CD14-positive monocyte (primary cell): ENCODE measurements at regions not wholly inside any gene's neighbourhood (a gene's known extent, or its start where the extent isn't known, plus 50 kb on each side); places are given as distances from the start of the nearest gene placed in this dataset.

ENCODE experiments used
- DNase-seq, 3 donors: peaks; one replicate each; pipeline ENCODE4 v3.0.0-alpha.2; 2011 to 2022
- H2AFZ ChIP-seq: 2 replicates; pipeline ENCODE4 v1.6.0; 2012; ENCODE audit warnings: mild to moderate bottlenecking, low read depth, low read length, inconsistent platforms; ENCODE audit not compliant: insufficient read depth, poor library complexity, severe bottlenecking
- H3K27ac ChIP-seq, 2 donors: 1 replicate in 1 of 2; 2 replicates in 1 of 2; pipeline ENCODE4 v1.5.1; 2012 to 2013; ENCODE audit warnings: low read length in 2 of 2, control low read depth in 1 of 2, inconsistent platforms in 1 of 2, low read depth in 1 of 2, mild to moderate bottlenecking in 1 of 2
- H3K27me3 ChIP-seq, 2 donors: one replicate each; pipeline versions ENCODE4 v1.6.0 to v1.6.1; 2011 to 2013; ENCODE audit warnings: low read length in 2 of 2; ENCODE audit not compliant: control insufficient read depth in 2 of 2, insufficient read depth in 2 of 2
- H3K36me3 ChIP-seq, 2 donors: replicated peaks in 1 of 2; 1 replicate in 1 of 2; 2 replicates in 1 of 2; pipeline versions ENCODE4 v1.5.1 to v1.6.1; 2012 to 2013; ENCODE audit warnings: low read length in 2 of 2, control low read depth in 1 of 2, inconsistent platforms in 1 of 2, mild to moderate bottlenecking in 1 of 2; ENCODE audit not compliant: insufficient read depth in 2 of 2, control insufficient read depth in 1 of 2
- H3K4me1 ChIP-seq, 2 donors: 1 replicate in 1 of 2; 2 replicates in 1 of 2; pipeline versions ENCODE4 v1.5.1 to v1.6.1; 2012 to 2013; ENCODE audit warnings: low read length in 2 of 2, control low read depth in 1 of 2, inconsistent platforms in 1 of 2, mild to moderate bottlenecking in 1 of 2, moderate library complexity in 1 of 2; ENCODE audit not compliant: insufficient read depth in 2 of 2, control insufficient read depth in 1 of 2
- H3K4me2 ChIP-seq: replicated peaks from 2 replicates; pipeline ENCODE3; 2012; ENCODE audit warnings: low read length, moderate library complexity, mild to moderate bottlenecking; ENCODE audit not compliant: poor library complexity, severe bottlenecking; ENCODE audit errors: extremely low read depth
- H3K4me3 ChIP-seq, 3 experiments: fragments of 200-600 bp in 1 of 3; sonication (generic) in 1 of 3; replicated peaks in 1 of 3; 1 replicate in 2 of 3; 2 replicates in 1 of 3; pipeline ENCODE4 v1.5.1; 2011 to 2013; ENCODE audit warnings: low read length in 3 of 3, mild to moderate bottlenecking in 3 of 3, control low read depth in 2 of 3, low read depth in 2 of 3, inconsistent platforms in 1 of 3, moderate library complexity in 1 of 3
- H3K79me2 ChIP-seq: 2 replicates; pipeline ENCODE4 v1.6.0; 2012; ENCODE audit warnings: mild to moderate bottlenecking, control low read depth, inconsistent platforms, low read length, moderate library complexity; ENCODE audit not compliant: insufficient read depth
- H3K9ac ChIP-seq: 2 replicates; pipeline ENCODE4 v1.6.0; 2017; ENCODE audit warnings: low read length, mild to moderate bottlenecking; ENCODE audit not compliant: insufficient read depth, poor library complexity, severe bottlenecking
- H3K9me3 ChIP-seq, 2 donors: replicated peaks in 1 of 2; 1 replicate in 1 of 2; 2 replicates in 1 of 2; pipeline versions ENCODE4 v1.5.1 to v1.6.1; 2012 to 2013; ENCODE audit warnings: low read length in 2 of 2, control low read depth in 1 of 2; ENCODE audit not compliant: control insufficient read depth in 1 of 2, insufficient read depth in 1 of 2
- H4K20me1 ChIP-seq: 2 replicates; pipeline ENCODE4 v1.6.0; 2012; ENCODE audit warnings: mild to moderate bottlenecking, low read length, control low read depth, moderate library complexity; ENCODE audit not compliant: insufficient read depth
- H3K27ac Mint-ChIP-seq, 7 donors: one replicate each; pipeline ENCODE4 v1.8.0; 2020; ENCODE audit warnings: mild to moderate bottlenecking in 7 of 7, mixed read lengths in 7 of 7, moderate library complexity in 6 of 7, inconsistent platforms in 2 of 7
- H3K27me3 Mint-ChIP-seq, 3 donors: one replicate each; pipeline ENCODE4 v1.8.0; 2021 to 2022; ENCODE audit warnings: low read depth in 3 of 3, mild to moderate bottlenecking in 3 of 3, mixed read lengths in 3 of 3, moderate library complexity in 3 of 3, inconsistent platforms in 1 of 3
- H3K36me3 Mint-ChIP-seq, 2 donors: one replicate each; pipeline ENCODE4 v1.8.0; 2020; ENCODE audit warnings: mixed read lengths in 2 of 2, inconsistent platforms in 1 of 2, mild to moderate bottlenecking in 1 of 2
- H3K4me1 Mint-ChIP-seq: one replicate; pipeline ENCODE4 v1.8.0; 2020; ENCODE audit warnings: mild to moderate bottlenecking, mixed read lengths
- H3K4me3 Mint-ChIP-seq, 2 donors: one replicate each; pipeline ENCODE4 v1.8.0; 2020; ENCODE audit warnings: mild to moderate bottlenecking in 2 of 2, mixed read lengths in 2 of 2, moderate library complexity in 1 of 2
- H3K9me3 Mint-ChIP-seq, 7 donors: one replicate each; pipeline ENCODE4 v1.8.0; 2020 to 2022; ENCODE audit warnings: mixed read lengths in 7 of 7, mild to moderate bottlenecking in 6 of 7, moderate library complexity in 6 of 7, inconsistent platforms in 2 of 7
- WGBS: methylation state at CpG from one replicate; pipeline ENCODE4 v1.1.5; 2013; ENCODE audit warnings: missing lambda C conversion rate; ENCODE audit not compliant: insufficient coverage; 5-methylcytosine and 5-hydroxymethylcytosine counted together
- intact Hi-C, 2 donors: fragments of 100-400 bp; cut with micrococcal nuclease; formaldehyde crosslinking; loops; one replicate each; pipeline versions ENCODE4 v1.15.0 to v1.15.1; 2023
- TF ChIP-seq, protein P1 (sequence below): fragments of 200-600 bp; IDR thresholded peaks from one replicate; pipeline ENCODE4 v1.8.0; 2022; ENCODE audit warnings: antibody characterized with exemption, mild to moderate bottlenecking

DNA sequence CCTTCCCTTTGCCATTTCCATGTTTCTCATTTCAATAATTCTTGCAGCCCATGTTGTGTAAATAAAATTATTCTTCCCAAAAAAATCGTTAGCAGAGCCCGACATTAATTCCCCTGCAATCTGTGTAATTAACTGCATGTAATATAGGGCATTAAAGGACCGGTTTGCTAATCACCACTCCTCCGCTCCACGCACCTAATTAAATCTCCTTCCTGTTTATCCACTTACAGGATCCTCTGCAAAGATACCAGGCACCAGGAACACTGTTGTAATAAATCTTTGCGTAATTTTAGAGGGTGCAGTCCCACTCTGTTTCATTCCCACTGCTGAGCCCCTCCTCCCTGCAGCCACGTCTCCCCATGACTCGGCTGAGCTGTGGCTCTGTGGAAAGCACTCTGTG lies 105.0 kb upstream of the PPP1R26 start:
- Mint-ChIP-seq H3K4me3 (no peak overlapping the region), H3K9me3 (peaks cover 0 to 1% (median 0%) of the 10 kb centered on the region in 7 donors), H3K27me3 (peaks cover 2 to 6% (median 5%) of the 10 kb centered on the region in 3 donors), H3K27ac (no peak overlapping the region), H3K36me3 (no peaks in the 10 kb centered on the region), H3K4me1 (no peaks in the 10 kb centered on the region)
- no peaks in the 10 kb centered on the region for H3K4me1 ChIP-seq
- H3K79me2 ChIP-seq, result no peaks in the 10 kb centered on the region
- 60% methylated on average over 1 of the region's 8 CpGs for WGBS
- H2AFZ ChIP-seq, result no peak overlapping the region
- intact Hi-C loops, result no loop called here
- no peak overlapping the region for H3K4me2 ChIP-seq
- H3K4me3 ChIP-seq, result no peak overlapping the region
- H3K36me3 ChIP-seq, result no peaks in the 10 kb centered on the region
- no peak for DNase-seq
- H3K27me3 ChIP-seq, result no peaks in the 10 kb centered on the region
- H3K27ac ChIP-seq, result no peak overlapping the region
- H4K20me1 ChIP-seq, result no peaks in the 10 kb centered on the region
- H3K9ac ChIP-seq, result no peak overlapping the region
- H3K9me3 ChIP-seq, result no peaks in the 10 kb centered on the region
- TF ChIP-seq, protein P1, sequence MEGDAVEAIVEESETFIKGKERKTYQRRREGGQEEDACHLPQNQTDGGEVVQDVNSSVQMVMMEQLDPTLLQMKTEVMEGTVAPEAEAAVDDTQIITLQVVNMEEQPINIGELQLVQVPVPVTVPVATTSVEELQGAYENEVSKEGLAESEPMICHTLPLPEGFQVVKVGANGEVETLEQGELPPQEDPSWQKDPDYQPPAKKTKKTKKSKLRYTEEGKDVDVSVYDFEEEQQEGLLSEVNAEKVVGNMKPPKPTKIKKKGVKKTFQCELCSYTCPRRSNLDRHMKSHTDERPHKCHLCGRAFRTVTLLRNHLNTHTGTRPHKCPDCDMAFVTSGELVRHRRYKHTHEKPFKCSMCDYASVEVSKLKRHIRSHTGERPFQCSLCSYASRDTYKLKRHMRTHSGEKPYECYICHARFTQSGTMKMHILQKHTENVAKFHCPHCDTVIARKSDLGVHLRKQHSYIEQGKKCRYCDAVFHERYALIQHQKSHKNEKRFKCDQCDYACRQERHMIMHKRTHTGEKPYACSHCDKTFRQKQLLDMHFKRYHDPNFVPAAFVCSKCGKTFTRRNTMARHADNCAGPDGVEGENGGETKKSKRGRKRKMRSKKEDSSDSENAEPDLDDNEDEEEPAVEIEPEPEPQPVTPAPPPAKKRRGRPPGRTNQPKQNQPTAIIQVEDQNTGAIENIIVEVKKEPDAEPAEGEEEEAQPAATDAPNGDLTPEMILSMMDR, result no peak

DNA sequence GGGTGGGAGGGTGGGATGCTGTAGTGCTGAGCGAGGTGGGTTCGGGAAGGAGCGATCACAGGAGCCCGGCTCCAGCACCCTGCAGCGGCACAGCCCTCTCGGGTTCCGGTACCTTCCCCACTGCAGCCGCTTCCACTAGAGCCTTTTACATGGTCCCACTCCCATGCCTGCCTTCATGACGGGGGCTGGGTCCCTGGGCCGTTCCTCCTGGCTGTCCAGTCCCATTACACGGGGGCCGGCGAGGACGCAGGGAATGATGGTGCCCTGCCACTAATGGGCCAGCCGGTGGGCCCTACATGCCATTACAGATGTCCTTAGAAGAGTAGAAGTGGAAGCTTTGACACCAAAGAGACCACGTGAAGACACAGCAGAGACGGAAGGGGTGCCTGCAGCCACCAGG lies 104.6 kb upstream of the PPP1R26 start:
- 84% methylated on average over 9 of the region's 17 CpGs for WGBS
- Histone ChIP-seq H3K27ac (no peak overlapping the region), H3K79me2 (no peaks in the 10 kb centered on the region), H3K27me3 (no peaks in the 10 kb centered on the region), H3K4me3 (no peak overlapping the region), H3K36me3 (no peaks in the 10 kb centered on the region), H2AFZ (no peak overlapping the region), H3K9ac (no peak overlapping the region), H3K4me2 (no peak overlapping the region), H3K4me1 (no peaks in the 10 kb centered on the region), H4K20me1 (no peaks in the 10 kb centered on the region), H3K9me3 (no peaks in the 10 kb centered on the region)
- TF ChIP-seq, protein P1, result no peak
- intact Hi-C loops, result no loop called here
- no peak for DNase-seq
- peaks cover 0 to 1% (median 0%) of the 10 kb centered on the region in 7 donors for H3K9me3 Mint-ChIP-seq
- H3K4me1 Mint-ChIP-seq, result no peaks in the 10 kb centered on the region
- no peak overlapping the region for H3K4me3 Mint-ChIP-seq
- peaks cover 2 to 5% (median 5%) of the 10 kb centered on the region in 3 donors for H3K27me3 Mint-ChIP-seq
- H3K36me3 Mint-ChIP-seq, result no peaks in the 10 kb centered on the region
- H3K27ac Mint-ChIP-seq, result no peak overlapping the region
